Gastrocnemius medialis (tissue), 4 donors: ENCODE measurements at regions not wholly inside any gene's neighbourhood (a gene's known extent, or its start where the extent isn't known, plus 50 kb on each side); places are given as distances from the start of the nearest gene placed in this dataset.

ENCODE experiments used
- ATAC-seq, 2 donors: fragments of 150-250 bp; one replicate each; pipeline ENCODE4 v1.9.1; 2016
- DNase-seq, 2 donors: peaks; one replicate each; pipeline ENCODE4 v3.0.0-alpha.2; 2019
- H3K27ac ChIP-seq, 4 donors: fragments of 200-600 bp; sonication (generic); 1 replicate in 1 of 4; 2 replicates in 3 of 4; pipeline ENCODE4 v1.5.1; 2016 to 2018; ENCODE audit warnings: mild to moderate bottlenecking in 2 of 4, moderate library complexity in 1 of 4
- H3K27me3 ChIP-seq, 3 donors: fragments of 200-600 bp; sonication (generic) in 2 of 3; 1 replicate in 1 of 3; 2 replicates in 2 of 3; pipeline versions ENCODE4 v1.5.1 to v1.6.0; 2016 to 2019; ENCODE audit warnings: mild to moderate bottlenecking in 1 of 3, moderate library complexity in 1 of 3
- H3K36me3 ChIP-seq, 2 donors: fragments of 200-600 bp; sonication (generic) in 1 of 2; one replicate each; pipeline ENCODE4 v1.5.1; 2017 to 2018
- H3K4me1 ChIP-seq, 2 donors: fragments of 200-600 bp; sonication (generic) in 1 of 2; one replicate each; pipeline ENCODE4 v1.5.1; 2016 to 2017; ENCODE audit warnings: mild to moderate bottlenecking in 2 of 2
- H3K4me3 ChIP-seq, 4 donors: fragments of 200-600 bp; sonication (generic) in 3 of 4; 1 replicate in 1 of 4; 2 replicates in 3 of 4; pipeline ENCODE4 v1.5.1; 2016 to 2019; ENCODE audit warnings: mild to moderate bottlenecking in 2 of 4
- H3K9me3 ChIP-seq, 3 donors: fragments of 200-600 bp; sonication (generic) in 2 of 3; 1 replicate in 1 of 3; 2 replicates in 2 of 3; pipeline ENCODE4 v1.5.1; 2016 to 2019
- CTCF ChIP-seq, 5 experiments: fragments of 450-650 bp in 3 of 5; fragments of 200-600 bp in 2 of 5; sonication (generic) in 2 of 5; IDR thresholded peaks in 4 of 5; conservative IDR thresholded peaks in 1 of 5; 1 replicate in 4 of 5; 2 replicates in 1 of 5; pipeline ENCODE4 v1.5.1; 2016 to 2019; ENCODE audit warnings: antibody characterized with exemption in 5 of 5, mild to moderate bottlenecking in 3 of 5, moderate library complexity in 3 of 5
- POLR2A ChIP-seq, 2 donors: fragments of 450-650 bp; IDR thresholded peaks; one replicate each; pipeline ENCODE4 v1.6.1; 2017; ENCODE audit warnings: antibody characterized with exemption in 2 of 2, mild to moderate bottlenecking in 2 of 2, moderate library complexity in 2 of 2
- in situ Hi-C, 4 donors: fragments of 200-750 bp; cut with MboI; loops; one replicate each; pipeline versions ENCODE4 v1.15.0 to v1.8.0; 2017; ENCODE audit warnings: low sequenced_read_pairs in 4 of 4
- intact Hi-C: fragments of 100-400 bp; cut with DNase I; formaldehyde crosslinking; loops from one replicate; pipeline ENCODE4 v1.15.1; 2023; ENCODE audit warnings: low total_unique reads

GRCh38 chr4:176545872-176546271 lies 226.1 kb downstream of the SPCS3 start:
- DNase-seq (no peak), ATAC-seq (no peak)
- in situ Hi-C loops, result no loop called here
- intact Hi-C loops, result no loop called here
- no peak overlapping the region for H3K4me3 ChIP-seq
- no peaks in the 10 kb centered on the region for H3K36me3 ChIP-seq
- H3K27ac ChIP-seq, result no peak overlapping the region
- TF ChIP-seq POLR2A (IDR thresholded peaks at IDR 0.05) (no peak), CTCF (IDR thresholded peaks at IDR 0.05 in 4 of 5, conservative IDR thresholded peaks at IDR 0.05 in 1 of 5) (no peak)
- no peaks in the 10 kb centered on the region for H3K9me3 ChIP-seq
- no peaks in the 10 kb centered on the region for H3K4me1 ChIP-seq
- no peaks in the 10 kb centered on the region for H3K27me3 ChIP-seq

- Histone ChIP-seq H3K4me1 (no peaks in the 10 kb centered on the region), H3K9me3 (no peaks in the 10 kb centered on the region), H3K27me3 (peaks cover 0 to 1% (median 0%) of the 10 kb centered on the region in 3 donors), H3K27ac (no peak overlapping the region), H3K4me3 (no peak overlapping the region), H3K36me3 (no peaks in the 10 kb centered on the region)
- intact Hi-C loops, result no loop called here
- TF ChIP-seq CTCF (IDR thresholded peaks at IDR 0.05 in 4 of 5, conservative IDR thresholded peaks at IDR 0.05 in 1 of 5) (no peak), POLR2A (IDR thresholded peaks at IDR 0.05) (no peak)
- no peak for DNase-seq
- in situ Hi-C loops, result no loop called here
- no peak for ATAC-seq
Measured at GRCh38 chr4:176546975-176547374, 227.2 kb downstream of the SPCS3 start.

- H3K27ac ChIP-seq, result no peak overlapping the region
Measured at GRCh38 chr4:176548571-176548970, 228.8 kb downstream of the SPCS3 start.

GRCh38 chr4:176549161-176549865 lies 229.5 kb downstream of the SPCS3 start:
- intact Hi-C loops, result no loop called here
- TF ChIP-seq CTCF (IDR thresholded peaks at IDR 0.05 in 4 of 5, conservative IDR thresholded peaks at IDR 0.05 in 1 of 5) (no peak), POLR2A (IDR thresholded peaks at IDR 0.05) (no peak)
- ATAC-seq (no peak), DNase-seq (no peak)
- H3K4me1 ChIP-seq, result no peaks in the 10 kb centered on the region
- no peak overlapping the region for H3K27ac ChIP-seq
- in situ Hi-C loops, result no loop called here
- H3K27me3 ChIP-seq, result peaks cover 0 to 3% (median 0%) of the 10 kb centered on the region in 3 donors
- no peaks in the 10 kb centered on the region for H3K36me3 ChIP-seq
- H3K9me3 ChIP-seq, result peaks cover 0 to 8% (median 3%) of the 10 kb centered on the region in 3 donors
- no peak overlapping the region for H3K4me3 ChIP-seq

More at GRCh38 chr4:176548571-176548970, 228.8 kb downstream of the SPCS3 start:
- in situ Hi-C loops (no loop called here), intact Hi-C loops (no loop called here)
- peaks cover 0 to 3% (median 0%) of the 10 kb centered on the region in 3 donors for H3K27me3 ChIP-seq
- H3K36me3 ChIP-seq, result no peaks in the 10 kb centered on the region
- ATAC-seq (no peak), DNase-seq (no peak)
- H3K9me3 ChIP-seq, result peaks cover 0 to 8% (median 3%) of the 10 kb centered on the region in 3 donors
- TF ChIP-seq POLR2A (IDR thresholded peaks at IDR 0.05) (no peak), CTCF (IDR thresholded peaks at IDR 0.05 in 4 of 5, conservative IDR thresholded peaks at IDR 0.05 in 1 of 5) (no peak)
- H3K4me1 ChIP-seq, result no peaks in the 10 kb centered on the region
- H3K4me3 ChIP-seq, result no peak overlapping the region
